ENCODE measurements at regions not wholly inside any gene's neighbourhood (a gene's known extent, or its start where the extent isn't known, plus 50 kb on each side); places are given as distances from the start of the nearest gene placed in this dataset.

DNA sequence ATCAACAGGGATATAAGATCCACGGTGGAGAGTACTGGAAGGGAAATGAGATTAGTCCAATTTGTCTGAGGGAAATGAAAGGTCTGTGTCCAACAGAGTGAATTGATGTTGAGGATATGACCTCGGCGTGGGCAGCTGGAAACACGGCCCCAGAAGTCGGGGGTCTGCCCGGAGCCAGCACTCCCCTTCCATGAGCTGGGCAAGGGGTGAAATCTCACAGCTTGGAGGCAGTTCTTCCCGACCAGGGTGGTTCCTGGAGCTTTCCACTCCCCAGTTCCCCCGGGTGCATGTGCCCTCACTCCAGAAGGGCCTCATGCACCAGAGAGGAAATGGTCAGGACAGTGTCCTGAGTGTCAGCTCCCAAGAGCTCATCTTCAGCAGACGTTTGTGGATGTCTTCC is 264.7 kb upstream of the PPP2R2D start:
- no peak overlapping the region for H3K4me3 ChIP-seq
- TF ChIP-seq POLR2A (IDR thresholded peaks at IDR 0.05): no peak
- TF ChIP-seq, protein P1, sequence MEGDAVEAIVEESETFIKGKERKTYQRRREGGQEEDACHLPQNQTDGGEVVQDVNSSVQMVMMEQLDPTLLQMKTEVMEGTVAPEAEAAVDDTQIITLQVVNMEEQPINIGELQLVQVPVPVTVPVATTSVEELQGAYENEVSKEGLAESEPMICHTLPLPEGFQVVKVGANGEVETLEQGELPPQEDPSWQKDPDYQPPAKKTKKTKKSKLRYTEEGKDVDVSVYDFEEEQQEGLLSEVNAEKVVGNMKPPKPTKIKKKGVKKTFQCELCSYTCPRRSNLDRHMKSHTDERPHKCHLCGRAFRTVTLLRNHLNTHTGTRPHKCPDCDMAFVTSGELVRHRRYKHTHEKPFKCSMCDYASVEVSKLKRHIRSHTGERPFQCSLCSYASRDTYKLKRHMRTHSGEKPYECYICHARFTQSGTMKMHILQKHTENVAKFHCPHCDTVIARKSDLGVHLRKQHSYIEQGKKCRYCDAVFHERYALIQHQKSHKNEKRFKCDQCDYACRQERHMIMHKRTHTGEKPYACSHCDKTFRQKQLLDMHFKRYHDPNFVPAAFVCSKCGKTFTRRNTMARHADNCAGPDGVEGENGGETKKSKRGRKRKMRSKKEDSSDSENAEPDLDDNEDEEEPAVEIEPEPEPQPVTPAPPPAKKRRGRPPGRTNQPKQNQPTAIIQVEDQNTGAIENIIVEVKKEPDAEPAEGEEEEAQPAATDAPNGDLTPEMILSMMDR (IDR thresholded peaks at IDR 0.05): no peak
- H3K36me3 ChIP-seq: no peaks in the 10 kb centered on the region
- H3K4me1 ChIP-seq: no peaks in the 10 kb centered on the region
- no peak for DNase-seq
- H3K27ac ChIP-seq: no peak overlapping the region
- H3K27me3 ChIP-seq: no peaks in the 10 kb centered on the region
- H3K9me3 ChIP-seq: peaks cover 0 to 4% (median 0%) of the 10 kb centered on the region in 4 donors

DNA sequence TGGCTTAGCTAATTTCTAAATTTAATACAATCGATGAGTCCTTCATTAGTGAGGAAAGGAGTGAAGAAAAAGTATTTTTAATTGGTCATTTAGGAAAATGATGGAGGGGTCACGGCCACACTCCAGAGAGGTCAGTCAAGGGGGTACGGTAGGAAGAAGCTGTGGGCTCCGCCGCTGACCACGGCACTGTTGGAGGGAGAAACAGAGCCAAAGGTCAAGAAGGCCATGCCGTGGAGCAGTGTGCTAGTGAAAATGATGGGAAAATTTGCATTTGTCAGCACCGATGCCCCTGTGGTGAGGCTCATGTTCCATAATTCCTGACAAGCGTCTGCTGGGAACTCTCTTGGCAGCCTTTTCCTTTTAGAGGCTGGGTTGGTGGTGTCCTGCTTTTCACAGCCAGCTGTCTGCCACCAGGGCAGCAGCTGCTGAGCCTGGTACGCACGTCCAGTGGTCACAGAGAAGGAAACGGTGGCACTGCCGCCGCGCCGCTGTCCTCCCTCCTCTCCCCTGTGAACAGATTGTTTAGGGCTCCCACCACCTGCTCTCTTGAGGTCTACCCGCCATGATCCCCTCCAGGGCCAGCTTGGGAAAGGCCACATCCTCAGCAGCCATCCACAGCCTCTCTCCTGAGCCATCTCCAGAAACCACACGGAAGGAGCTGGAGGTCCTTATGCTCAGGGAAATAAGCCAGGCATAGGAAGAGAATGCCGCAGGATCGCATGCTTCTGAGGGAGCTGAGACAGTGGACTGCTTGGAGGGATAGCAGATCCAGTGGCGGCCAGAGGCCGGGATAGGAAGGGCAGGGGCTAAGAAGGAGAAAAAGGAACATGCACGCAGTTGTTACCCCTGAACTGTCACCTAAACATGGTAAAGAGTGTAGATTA is 263.7 kb upstream of the PPP2R2D start:
- Histone ChIP-seq H3K27me3 (no peaks in the 10 kb centered on the region), H3K36me3 (no peaks in the 10 kb centered on the region), H3K4me1 (no peaks in the 10 kb centered on the region), H3K27ac (no peak overlapping the region), H3K4me3 (no peak overlapping the region), H3K9me3 (peaks cover 0 to 4% (median 0%) of the 10 kb centered on the region in 4 donors)
- no peak for TF ChIP-seq POLR2A (IDR thresholded peaks at IDR 0.05)
- TF ChIP-seq, protein P1 (IDR thresholded peaks at IDR 0.05): no peak
- DNase-seq: no peak

GRCh38 chr10:131638049-131638879 is 262.5 kb upstream of the PPP2R2D start:
- H3K9me3 ChIP-seq: peaks cover 0 to 4% (median 0%) of the 10 kb centered on the region in 4 donors
- no peaks in the 10 kb centered on the region for H3K27me3 ChIP-seq
- H3K4me1 ChIP-seq: no peaks in the 10 kb centered on the region

DNA sequence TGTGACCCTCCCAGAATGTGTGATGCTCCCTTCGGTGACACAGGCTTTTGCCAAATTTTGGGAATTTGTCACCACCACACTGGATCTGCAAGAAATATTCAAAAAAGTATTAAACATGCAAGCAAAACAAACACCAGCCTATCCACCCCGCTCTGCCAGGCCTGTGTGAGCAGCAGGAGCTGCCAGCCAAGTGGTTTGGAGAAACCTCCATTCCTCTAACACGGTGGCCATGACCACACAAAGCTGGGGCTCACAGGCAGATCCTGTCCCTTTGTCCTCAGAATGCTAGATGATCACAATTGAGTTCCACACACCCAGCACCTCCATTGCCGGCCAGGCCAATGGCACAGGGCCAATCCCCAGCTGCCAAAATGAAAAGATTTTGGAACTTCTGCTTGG is 261.9 kb upstream of the PPP2R2D start:
- no peaks in the 10 kb centered on the region for H3K27me3 ChIP-seq
- DNase-seq: no peak
- TF ChIP-seq POLR2A (IDR thresholded peaks at IDR 0.05): no peak
- TF ChIP-seq, protein P1 (IDR thresholded peaks at IDR 0.05): no peak
- peaks cover 0 to 4% (median 0%) of the 10 kb centered on the region in 4 donors for H3K9me3 ChIP-seq
- H3K27ac ChIP-seq: no peak overlapping the region
- no peaks in the 10 kb centered on the region for H3K4me1 ChIP-seq
- H3K4me3 ChIP-seq: no peak overlapping the region
- no peaks in the 10 kb centered on the region for H3K36me3 ChIP-seq

More at GRCh38 chr10:131638049-131638879, 262.5 kb upstream of the PPP2R2D start:
- no peak overlapping the region for H3K27ac ChIP-seq
- no peak overlapping the region for H3K4me3 ChIP-seq
- TF ChIP-seq, protein P1 (IDR thresholded peaks at IDR 0.05): no peak
- TF ChIP-seq POLR2A (IDR thresholded peaks at IDR 0.05): no peak
- no peaks in the 10 kb centered on the region for H3K36me3 ChIP-seq
- DNase-seq: no peak

DNA sequence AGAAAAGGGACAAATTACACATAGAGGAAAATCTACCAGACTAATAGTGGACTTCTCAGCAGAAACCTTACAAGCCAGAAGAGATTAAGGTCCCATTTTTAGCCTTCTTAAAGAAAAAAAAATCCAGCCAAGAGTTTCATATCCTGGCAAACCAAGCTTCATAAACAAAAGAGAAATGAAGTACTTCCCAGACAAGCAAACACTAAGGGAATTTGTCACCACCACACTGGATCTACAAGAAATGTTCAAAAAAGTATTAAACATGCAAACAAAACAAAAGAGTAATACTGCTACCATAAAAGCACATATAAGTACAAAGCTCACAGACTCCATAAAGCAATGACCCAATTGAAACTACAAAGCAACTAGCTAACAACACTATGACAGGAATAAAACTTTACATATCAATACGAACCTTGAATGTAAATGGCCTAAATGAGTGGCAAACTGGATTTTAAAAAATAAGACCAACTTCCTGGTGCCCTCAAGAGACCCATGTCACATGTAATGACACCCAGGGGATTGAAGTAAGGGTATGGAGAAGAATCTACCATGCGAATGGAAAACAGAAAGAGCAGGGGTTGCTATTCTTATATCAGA is 260.7 kb upstream of the PPP2R2D start:
- no peaks in the 10 kb centered on the region for H3K27me3 ChIP-seq
- DNase-seq: no peak
- TF ChIP-seq, protein P1 (IDR thresholded peaks at IDR 0.05): no peak
- TF ChIP-seq POLR2A (IDR thresholded peaks at IDR 0.05): no peak
- H3K9me3 ChIP-seq: peaks cover 0 to 4% (median 0%) of the 10 kb centered on the region in 4 donors
- H3K4me1 ChIP-seq: no peaks in the 10 kb centered on the region
- H3K4me3 ChIP-seq: no peak overlapping the region
- H3K36me3 ChIP-seq: no peaks in the 10 kb centered on the region
- no peak overlapping the region for H3K27ac ChIP-seq

All from Peyer's patch (tissue), 4 donors.